ENCODE measurements at regions not wholly inside any gene's neighbourhood (a gene's known extent, or its start where the extent isn't known, plus 50 kb on each side); places are given as distances from the start of the nearest gene placed in this dataset.
"Not testable (repeated sequence)": the region's sequence is repeated elsewhere in the genome, so short reads cannot be mapped to it uniquely, and the experiment has no call there.

DNA sequence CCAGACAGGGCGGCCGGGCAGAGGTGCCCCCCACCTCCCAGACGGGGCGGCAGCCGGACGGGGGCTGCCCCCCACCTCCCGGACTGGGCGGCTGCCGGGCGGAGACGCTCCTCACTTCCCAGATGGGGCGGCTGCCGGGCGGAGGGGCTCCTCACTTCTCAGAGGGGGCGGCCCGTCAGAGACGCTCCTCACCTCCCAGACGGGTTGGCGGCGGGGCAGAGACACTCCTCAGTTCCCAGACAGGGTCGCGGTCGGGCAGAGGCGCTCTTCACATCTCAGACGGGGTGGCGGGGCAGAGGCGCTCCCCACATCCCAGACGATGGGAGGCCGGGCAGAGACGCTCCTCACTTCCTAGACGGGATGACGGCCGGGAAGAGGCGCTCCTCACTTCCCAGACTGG is 68.5 kb upstream of the GPC4 start:
- H3K4me1 ChIP-seq; H3K27ac ChIP-seq (replicated peaks); intact Hi-C loops (cut with micrococcal nuclease); H3K27me3 ChIP-seq (ENCODE audit: low read depth); H3K9me3 ChIP-seq (replicated peaks); DNase-seq; H3K4me3 ChIP-seq; H3K36me3 ChIP-seq: not testable (repeated sequence)

DNA sequence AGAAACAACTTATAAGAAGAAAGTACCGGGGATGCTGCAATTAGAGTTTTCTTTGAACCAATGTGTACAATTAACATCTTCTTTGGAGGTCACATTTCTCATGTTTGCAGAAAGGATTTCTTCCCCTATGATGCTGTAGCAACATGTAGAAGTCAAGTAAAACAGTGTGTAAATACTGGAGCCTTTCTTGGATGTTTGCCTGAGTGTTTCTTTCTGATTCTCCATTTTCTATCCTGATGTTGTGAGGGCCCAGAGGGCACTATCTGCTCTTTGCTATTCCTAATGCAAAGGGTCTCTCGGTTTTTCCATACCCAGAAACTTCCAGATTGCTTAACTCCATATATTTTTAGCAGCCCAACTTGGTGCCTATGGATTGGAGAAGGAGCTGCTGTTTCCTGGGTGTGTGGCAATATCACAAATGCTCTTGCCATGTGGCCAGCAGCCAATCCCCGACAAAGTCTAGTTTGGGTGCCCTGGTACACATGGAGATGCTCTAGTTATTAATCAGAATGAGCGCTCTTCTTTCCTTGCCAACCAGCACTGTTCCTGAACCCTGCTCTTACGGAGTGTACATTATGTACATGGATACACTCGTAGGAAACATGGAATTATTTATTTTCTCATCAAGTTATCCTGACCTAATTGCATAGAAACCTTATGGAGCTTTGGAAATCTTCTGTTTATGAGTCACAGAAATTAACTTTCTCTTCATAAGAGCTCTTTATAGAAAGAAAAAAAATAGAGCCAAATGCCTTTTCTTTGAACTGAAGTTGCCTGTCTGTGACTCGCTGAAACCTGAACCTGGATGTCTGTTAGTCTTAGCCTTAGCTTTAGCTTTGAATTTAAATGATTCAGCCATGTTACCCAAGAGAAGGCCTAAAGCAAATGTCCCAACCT is 67.0 kb upstream of the GPC4 start:
- no peaks in the 10 kb centered on the region for H3K4me1 ChIP-seq
- TF ChIP-seq, protein P1, sequence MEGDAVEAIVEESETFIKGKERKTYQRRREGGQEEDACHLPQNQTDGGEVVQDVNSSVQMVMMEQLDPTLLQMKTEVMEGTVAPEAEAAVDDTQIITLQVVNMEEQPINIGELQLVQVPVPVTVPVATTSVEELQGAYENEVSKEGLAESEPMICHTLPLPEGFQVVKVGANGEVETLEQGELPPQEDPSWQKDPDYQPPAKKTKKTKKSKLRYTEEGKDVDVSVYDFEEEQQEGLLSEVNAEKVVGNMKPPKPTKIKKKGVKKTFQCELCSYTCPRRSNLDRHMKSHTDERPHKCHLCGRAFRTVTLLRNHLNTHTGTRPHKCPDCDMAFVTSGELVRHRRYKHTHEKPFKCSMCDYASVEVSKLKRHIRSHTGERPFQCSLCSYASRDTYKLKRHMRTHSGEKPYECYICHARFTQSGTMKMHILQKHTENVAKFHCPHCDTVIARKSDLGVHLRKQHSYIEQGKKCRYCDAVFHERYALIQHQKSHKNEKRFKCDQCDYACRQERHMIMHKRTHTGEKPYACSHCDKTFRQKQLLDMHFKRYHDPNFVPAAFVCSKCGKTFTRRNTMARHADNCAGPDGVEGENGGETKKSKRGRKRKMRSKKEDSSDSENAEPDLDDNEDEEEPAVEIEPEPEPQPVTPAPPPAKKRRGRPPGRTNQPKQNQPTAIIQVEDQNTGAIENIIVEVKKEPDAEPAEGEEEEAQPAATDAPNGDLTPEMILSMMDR (IDR thresholded peaks at IDR 0.05; ENCODE audit: borderline replicate concordance) = no peak
- intact Hi-C loops (cut with micrococcal nuclease) = no loop called here
- no peak for DNase-seq
- H3K4me3 ChIP-seq = no peak overlapping the region
- H3K27ac ChIP-seq (replicated peaks) = no peak overlapping the region
- H3K9me3 ChIP-seq (replicated peaks) = no peaks in the 10 kb centered on the region
- no peaks in the 10 kb centered on the region for H3K36me3 ChIP-seq
- H3K27me3 ChIP-seq (ENCODE audit: low read depth) = no peaks in the 10 kb centered on the region

DNA sequence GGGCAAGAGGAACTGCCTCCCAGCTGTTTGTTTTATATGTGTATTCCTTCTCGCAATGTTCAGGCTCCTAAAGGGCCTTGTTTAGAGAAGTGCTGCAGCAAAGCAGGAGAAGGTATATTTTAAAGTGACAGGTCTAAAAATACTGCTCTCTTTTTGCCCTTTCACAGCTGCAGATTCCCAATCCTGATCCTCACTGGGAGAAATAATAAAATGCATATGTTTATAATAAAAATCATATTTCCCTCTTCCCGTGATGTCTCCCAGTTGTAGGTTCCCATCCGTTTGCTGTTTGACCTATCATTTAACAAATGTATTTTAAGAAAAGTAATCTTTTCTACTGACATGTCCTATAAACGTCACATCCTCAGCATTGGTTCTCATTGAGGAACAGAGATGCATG is 62.7 kb upstream of the GPC4 start:
- no peaks in the 10 kb centered on the region for H3K27me3 ChIP-seq (ENCODE audit: low read depth)
- intact Hi-C loops (cut with micrococcal nuclease) = no loop called here
- H3K27ac ChIP-seq (replicated peaks) = no peak overlapping the region
- H3K9me3 ChIP-seq (replicated peaks) = no peaks in the 10 kb centered on the region
- no peaks in the 10 kb centered on the region for H3K36me3 ChIP-seq
- no peak overlapping the region for H3K4me3 ChIP-seq
- no peak for DNase-seq
- no peaks in the 10 kb centered on the region for H3K4me1 ChIP-seq
- TF ChIP-seq, protein P1 (IDR thresholded peaks at IDR 0.05; ENCODE audit: borderline replicate concordance) = no peak

DNA sequence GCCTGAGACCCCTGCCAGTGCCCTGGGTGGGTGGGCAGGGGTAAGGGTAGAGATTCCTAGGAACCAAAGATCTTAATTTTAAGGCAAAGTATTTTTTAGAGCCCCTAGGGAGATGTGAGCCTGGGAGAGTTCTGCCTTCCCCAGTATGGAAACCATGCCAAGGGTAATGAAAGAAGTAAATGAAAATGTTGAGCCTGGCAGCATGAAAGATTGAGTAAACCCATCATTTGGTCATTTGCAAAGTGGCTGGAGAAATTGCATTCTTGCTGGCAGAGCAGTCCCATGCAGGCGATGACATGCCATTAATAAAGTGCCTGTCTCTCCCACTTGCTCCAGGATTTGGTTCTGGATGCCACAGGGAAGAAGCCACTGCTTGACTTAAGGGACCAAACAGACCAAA is 60.7 kb upstream of the GPC4 start:
- no peaks in the 10 kb centered on the region for H3K27me3 ChIP-seq (ENCODE audit: low read depth)
- H3K9me3 ChIP-seq (replicated peaks) = no peaks in the 10 kb centered on the region
- peak overlapping the region; percentile 44 for H3K27ac ChIP-seq (replicated peaks)
- TF ChIP-seq, protein P1 (IDR thresholded peaks at IDR 0.05; ENCODE audit: borderline replicate concordance) = no peak
- no peaks in the 10 kb centered on the region for H3K36me3 ChIP-seq
- no peak for DNase-seq
- intact Hi-C loops (cut with micrococcal nuclease) = no loop called here
- no peaks in the 10 kb centered on the region for H3K4me1 ChIP-seq
- no peak overlapping the region for H3K4me3 ChIP-seq

DNA sequence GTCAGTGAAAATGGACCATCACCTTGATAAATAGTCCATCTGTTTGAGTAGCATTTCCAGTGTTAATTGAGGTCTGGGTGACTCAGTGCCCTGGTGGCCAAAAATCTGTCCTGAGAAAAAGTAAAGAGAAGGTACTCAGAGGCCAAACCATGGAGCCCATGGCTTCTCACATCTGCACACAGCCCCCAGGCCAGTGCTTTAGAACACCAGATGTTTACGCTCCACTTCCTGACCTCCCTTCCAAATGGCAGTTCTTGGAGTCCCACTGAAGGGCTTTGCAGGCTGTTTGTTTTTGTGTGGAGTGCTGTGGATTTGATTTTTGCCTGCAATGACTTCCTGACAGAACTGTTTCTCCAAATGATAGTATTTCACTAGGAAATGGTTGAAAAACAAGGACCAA is 60.2 kb upstream of the GPC4 start:
- no peak overlapping the region for H3K4me3 ChIP-seq
- H3K9me3 ChIP-seq (replicated peaks) = no peaks in the 10 kb centered on the region
- H3K36me3 ChIP-seq = no peaks in the 10 kb centered on the region
- DNase-seq = peak; percentile 25
- H3K27ac ChIP-seq (replicated peaks) = peak overlapping the region; percentile 44
- H3K4me1 ChIP-seq = no peaks in the 10 kb centered on the region
- TF ChIP-seq, protein P1 (IDR thresholded peaks at IDR 0.05; ENCODE audit: borderline replicate concordance) = no peak
- no peaks in the 10 kb centered on the region for H3K27me3 ChIP-seq (ENCODE audit: low read depth)
- intact Hi-C loops (cut with micrococcal nuclease) = no loop called here

DNA sequence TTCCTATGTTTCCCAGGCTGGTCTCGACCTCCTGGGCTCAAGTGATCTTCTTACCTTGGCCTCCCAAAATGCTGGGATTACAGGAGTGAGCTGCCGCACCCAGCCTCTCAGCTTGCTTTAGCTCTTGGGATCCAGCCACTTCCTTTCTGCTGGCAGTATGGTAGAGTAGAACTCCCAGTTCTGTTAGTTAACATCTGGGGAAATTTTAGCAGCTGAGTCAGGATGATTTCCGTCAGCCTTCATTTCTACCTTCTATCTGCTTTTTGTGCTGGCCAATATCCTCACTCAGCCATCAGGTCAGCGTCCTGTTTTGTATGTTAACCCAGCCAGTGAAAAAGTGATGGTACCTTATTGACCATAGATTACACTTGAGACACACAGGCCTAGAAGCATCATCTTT is 59.3 kb upstream of the GPC4 start:
- no peaks in the 10 kb centered on the region for H3K4me1 ChIP-seq
- no peaks in the 10 kb centered on the region for H3K36me3 ChIP-seq
- no peaks in the 10 kb centered on the region for H3K27me3 ChIP-seq (ENCODE audit: low read depth)
- DNase-seq = no peak
- no peaks in the 10 kb centered on the region for H3K9me3 ChIP-seq (replicated peaks)
- intact Hi-C loops (cut with micrococcal nuclease) = no loop called here
- TF ChIP-seq, protein P1 (IDR thresholded peaks at IDR 0.05; ENCODE audit: borderline replicate concordance) = no peak
- H3K27ac ChIP-seq (replicated peaks) = no peak overlapping the region
- no peak overlapping the region for H3K4me3 ChIP-seq

Measured in left ventricle myocardium inferior (tissue), 1 donor.